ENCODE measurements at regions not wholly inside any gene's neighbourhood (a gene's known extent, or its start where the extent isn't known, plus 50 kb on each side); places are given as distances from the start of the nearest gene placed in this dataset.

DNA sequence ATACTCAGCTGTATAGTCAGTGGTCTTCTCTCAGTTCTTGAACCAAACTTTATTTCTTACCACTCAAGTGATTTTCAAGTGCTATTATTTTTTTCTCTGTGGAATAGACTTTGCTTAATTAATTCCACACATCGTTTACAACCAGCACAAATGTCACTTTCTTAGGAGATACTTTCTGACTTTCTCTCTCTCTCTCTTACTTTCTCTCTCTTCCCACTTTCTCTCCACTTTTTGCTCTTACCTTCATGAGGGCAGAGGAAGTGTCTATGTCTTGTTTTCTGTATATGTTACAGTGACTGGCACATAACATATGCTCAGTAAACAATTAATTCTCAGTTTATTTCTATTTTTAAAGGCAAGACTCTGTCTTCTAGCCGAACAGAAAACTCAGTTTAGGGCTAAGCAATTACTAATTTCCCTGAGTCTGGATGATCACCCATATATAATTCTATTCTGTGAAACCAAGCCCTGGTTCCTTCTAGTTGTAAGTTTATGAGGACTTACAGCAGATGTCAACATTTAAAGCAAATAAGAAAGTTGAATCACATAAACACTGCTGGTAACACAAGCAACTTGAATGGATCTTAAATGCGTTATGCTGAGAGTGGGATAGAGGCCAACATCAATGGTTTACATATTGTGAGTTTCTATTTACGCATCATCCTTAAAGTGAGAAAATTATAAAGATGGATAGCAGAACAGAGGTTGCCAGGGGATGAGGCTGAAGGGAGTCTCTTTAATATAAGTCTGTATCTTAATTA, 791.4 kb downstream of the MTRR start:
- intact Hi-C loops (cut with DNase I): no loop called here
- Histone ChIP-seq H3K4me1 (no peaks in the 10 kb centered on the region), H3K4me3 (no peak overlapping the region), H3K27ac (no peak overlapping the region), H3K27me3 (no peaks in the 10 kb centered on the region), H3K9me3 (no peaks in the 10 kb centered on the region), H3K36me3 (no peaks in the 10 kb centered on the region)
- no peak for DNase-seq (ENCODE audit: extremely low spot score in 2 of 2)
- TF ChIP-seq POLR2A (IDR thresholded peaks at IDR 0.05) (no peak), POLR2AphosphoS5 (IDR thresholded peaks at IDR 0.05; ENCODE audit: insufficient read depth in 1 of 2, low read depth in 1 of 2) (no peak)
- TF ChIP-seq, protein P1, sequence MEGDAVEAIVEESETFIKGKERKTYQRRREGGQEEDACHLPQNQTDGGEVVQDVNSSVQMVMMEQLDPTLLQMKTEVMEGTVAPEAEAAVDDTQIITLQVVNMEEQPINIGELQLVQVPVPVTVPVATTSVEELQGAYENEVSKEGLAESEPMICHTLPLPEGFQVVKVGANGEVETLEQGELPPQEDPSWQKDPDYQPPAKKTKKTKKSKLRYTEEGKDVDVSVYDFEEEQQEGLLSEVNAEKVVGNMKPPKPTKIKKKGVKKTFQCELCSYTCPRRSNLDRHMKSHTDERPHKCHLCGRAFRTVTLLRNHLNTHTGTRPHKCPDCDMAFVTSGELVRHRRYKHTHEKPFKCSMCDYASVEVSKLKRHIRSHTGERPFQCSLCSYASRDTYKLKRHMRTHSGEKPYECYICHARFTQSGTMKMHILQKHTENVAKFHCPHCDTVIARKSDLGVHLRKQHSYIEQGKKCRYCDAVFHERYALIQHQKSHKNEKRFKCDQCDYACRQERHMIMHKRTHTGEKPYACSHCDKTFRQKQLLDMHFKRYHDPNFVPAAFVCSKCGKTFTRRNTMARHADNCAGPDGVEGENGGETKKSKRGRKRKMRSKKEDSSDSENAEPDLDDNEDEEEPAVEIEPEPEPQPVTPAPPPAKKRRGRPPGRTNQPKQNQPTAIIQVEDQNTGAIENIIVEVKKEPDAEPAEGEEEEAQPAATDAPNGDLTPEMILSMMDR (IDR thresholded peaks at IDR 0.05): no peak

DNA sequence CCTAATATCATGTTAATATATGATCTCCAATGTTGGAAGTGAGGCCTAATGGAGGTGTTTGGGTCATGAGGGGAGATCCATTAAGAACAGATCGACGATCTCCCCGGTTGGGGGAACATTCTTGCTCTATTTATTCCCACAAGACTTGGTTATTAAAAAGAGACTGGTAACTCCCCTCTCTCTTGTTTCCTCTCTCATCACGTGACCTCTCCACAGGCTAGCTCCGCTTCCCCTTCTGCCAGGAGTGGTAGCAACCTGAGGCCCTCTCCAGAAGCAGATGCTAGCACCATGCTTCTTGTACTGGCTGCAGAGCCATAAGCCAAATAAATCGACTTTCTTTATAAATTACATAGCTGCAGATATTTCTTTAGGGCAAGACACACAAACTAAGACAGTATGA, 794.4 kb downstream of the MTRR start:
- Histone ChIP-seq H3K9me3 (no peaks in the 10 kb centered on the region), H3K36me3 (no peaks in the 10 kb centered on the region), H3K4me3 (no peak overlapping the region), H3K27me3 (no peaks in the 10 kb centered on the region), H3K27ac (no peak overlapping the region), H3K4me1 (no peaks in the 10 kb centered on the region)
- TF ChIP-seq, protein P1 (IDR thresholded peaks at IDR 0.05): no peak
- TF ChIP-seq POLR2A (IDR thresholded peaks at IDR 0.05) (no peak), POLR2AphosphoS5 (IDR thresholded peaks at IDR 0.05; ENCODE audit: insufficient read depth in 1 of 2, low read depth in 1 of 2) (no peak)
- intact Hi-C loops (cut with DNase I): no loop called here
- no peak for DNase-seq (ENCODE audit: extremely low spot score in 2 of 2)

DNA sequence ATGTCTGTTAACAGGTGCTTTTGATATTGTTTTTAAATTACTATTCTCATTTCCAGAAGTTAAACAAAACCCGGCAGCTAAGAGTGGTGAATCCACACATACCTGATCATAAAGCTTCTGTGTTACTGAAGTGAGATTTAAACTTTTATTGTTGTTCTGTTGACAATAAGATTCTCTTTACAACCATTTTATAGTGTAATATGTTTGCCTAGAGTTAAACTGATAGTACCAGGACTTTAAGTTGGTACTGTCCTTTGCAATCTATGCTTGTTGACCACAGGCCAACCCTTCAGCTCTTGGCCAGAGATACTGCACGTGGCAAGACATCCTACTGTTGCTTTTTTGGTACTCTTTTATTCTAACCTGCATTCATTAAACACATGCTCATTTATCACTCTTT, 806.2 kb downstream of the MTRR start:
- H3K27me3 ChIP-seq: no peaks in the 10 kb centered on the region
- intact Hi-C loops (cut with DNase I): no loop called here
- no peak overlapping the region for H3K4me3 ChIP-seq
- no peaks in the 10 kb centered on the region for H3K4me1 ChIP-seq
- H3K27ac ChIP-seq: no peak overlapping the region
- no peak for DNase-seq (ENCODE audit: extremely low spot score in 2 of 2)
- TF ChIP-seq, protein P1 (IDR thresholded peaks at IDR 0.05): no peak
- TF ChIP-seq POLR2AphosphoS5 (IDR thresholded peaks at IDR 0.05; ENCODE audit: insufficient read depth in 1 of 2, low read depth in 1 of 2) (no peak), POLR2A (IDR thresholded peaks at IDR 0.05) (no peak)
- H3K36me3 ChIP-seq: no peaks in the 10 kb centered on the region
- H3K9me3 ChIP-seq: no peaks in the 10 kb centered on the region

DNA sequence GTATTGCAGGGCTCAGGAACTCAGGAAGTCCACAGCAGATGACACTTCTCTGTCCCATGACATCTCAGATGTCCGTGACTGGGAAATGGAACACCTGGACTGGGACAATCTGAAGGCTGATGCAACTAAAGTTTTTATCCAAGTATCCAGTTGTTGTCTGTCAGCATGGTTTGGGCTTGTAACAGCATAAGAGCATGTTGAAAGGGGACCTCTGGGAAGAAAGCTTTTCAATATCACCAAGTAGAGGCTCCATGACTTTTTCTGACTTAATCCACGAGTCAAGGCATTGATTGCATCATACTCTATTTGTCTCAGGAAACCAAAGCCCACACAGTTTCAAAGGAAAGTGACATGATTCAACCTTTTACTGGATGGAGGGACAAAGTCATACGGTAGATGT, 807.7 kb downstream of the MTRR start:
- Histone ChIP-seq H3K36me3 (no peaks in the 10 kb centered on the region), H3K27me3 (no peaks in the 10 kb centered on the region), H3K4me1 (no peaks in the 10 kb centered on the region), H3K27ac (no peak overlapping the region), H3K9me3 (no peaks in the 10 kb centered on the region), H3K4me3 (no peak overlapping the region)
- intact Hi-C loops (cut with DNase I): no loop called here
- no peak for DNase-seq (ENCODE audit: extremely low spot score in 2 of 2)
- TF ChIP-seq POLR2A (IDR thresholded peaks at IDR 0.05): no peak
- no peak for TF ChIP-seq POLR2AphosphoS5 (IDR thresholded peaks at IDR 0.05; ENCODE audit: insufficient read depth in 1 of 2, low read depth in 1 of 2)
- TF ChIP-seq, protein P1 (IDR thresholded peaks at IDR 0.05): no peak

DNA sequence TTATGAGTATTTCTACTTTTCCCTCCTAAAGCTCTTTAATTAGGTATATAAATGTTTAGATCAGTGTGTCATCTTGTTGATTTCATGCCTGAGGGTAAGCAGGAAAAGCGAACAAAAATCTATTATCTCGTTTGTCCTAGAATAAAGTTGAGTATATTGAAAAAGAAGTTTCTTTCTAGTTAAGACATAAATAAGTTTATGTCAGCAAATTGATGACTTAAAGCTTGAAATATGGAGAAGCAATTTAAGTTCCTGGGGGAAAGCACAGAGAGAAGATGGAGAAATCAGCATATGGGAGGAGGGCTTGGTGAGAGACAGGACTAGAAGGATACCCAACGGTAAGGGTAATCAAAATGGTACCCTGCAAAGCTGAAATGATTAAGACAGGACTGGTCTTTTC, 813.4 kb downstream of the MTRR start:
- no peak for DNase-seq (ENCODE audit: extremely low spot score in 2 of 2)

More for the DNA sequence above, 813.4 kb downstream of the MTRR start:
- TF ChIP-seq POLR2AphosphoS5 (IDR thresholded peaks at IDR 0.05; ENCODE audit: insufficient read depth in 1 of 2, low read depth in 1 of 2) (no peak), POLR2A (IDR thresholded peaks at IDR 0.05) (no peak)
- TF ChIP-seq, protein P1 (IDR thresholded peaks at IDR 0.05): no peak
- no peaks in the 10 kb centered on the region for H3K27me3 ChIP-seq
- no peaks in the 10 kb centered on the region for H3K4me1 ChIP-seq
- no peak overlapping the region for H3K4me3 ChIP-seq
- H3K36me3 ChIP-seq: no peaks in the 10 kb centered on the region
- intact Hi-C loops (cut with DNase I): no loop called here
- no peaks in the 10 kb centered on the region for H3K9me3 ChIP-seq
- H3K27ac ChIP-seq: no peak overlapping the region
